Ishikawa (cell line): ENCODE measurements at regions not wholly inside any gene's neighbourhood (a gene's known extent, or its start where the extent isn't known, plus 50 kb on each side); places are given as distances from the start of the nearest gene placed in this dataset.

ENCODE experiments used
- CREB1 ChIP-seq: IDR thresholded peaks from 2 replicates; pipeline ENCODE4 v1.6.1; 2012; ENCODE audit warnings: low read depth
- EGR1 ChIP-seq: IDR thresholded peaks from 2 replicates; pipeline ENCODE4 v1.6.1; 2012
- EP300 ChIP-seq: IDR thresholded peaks from 2 replicates; pipeline ENCODE4 v1.6.1; 2012; ENCODE audit warnings: borderline replicate concordance
- FOXM1 ChIP-seq: IDR thresholded peaks from 2 replicates; pipeline ENCODE4 v1.6.1; 2012; ENCODE audit warnings: low read depth, borderline replicate concordance
- TCF12 ChIP-seq: IDR thresholded peaks from 2 replicates; pipeline ENCODE4 v1.6.1; 2012; ENCODE audit warnings: low read depth
- TF ChIP-seq, protein P1 (sequence below): IDR thresholded peaks from 2 replicates; pipeline ENCODE4 v1.6.1; 2012
- TF ChIP-seq, protein P2 (sequence below): IDR thresholded peaks from 2 replicates; pipeline ENCODE4 v1.6.1; 2012; ENCODE audit warnings: low read depth, mild to moderate bottlenecking
- TF ChIP-seq, protein P3 (sequence below): IDR thresholded peaks from 2 replicates; pipeline ENCODE4 v1.6.1; 2012

DNA sequence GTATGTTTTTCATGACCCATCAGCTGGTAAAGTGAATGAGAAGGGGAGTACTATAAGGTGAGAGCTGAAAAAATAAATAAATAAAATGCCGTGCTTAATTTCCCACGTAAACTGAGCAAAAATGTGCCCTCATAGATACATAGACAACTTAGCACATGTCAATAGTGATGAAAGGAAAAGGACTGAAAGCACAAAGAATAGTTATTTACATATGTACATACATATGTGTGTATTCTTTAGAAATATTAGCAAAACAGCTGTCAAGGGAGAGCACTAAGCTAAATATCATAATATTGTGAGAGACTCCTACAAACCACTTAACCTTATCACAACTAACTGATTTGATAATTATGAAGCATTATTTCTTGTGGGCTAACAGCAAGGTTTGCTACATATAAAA, 213.6 kb upstream of the FTMT start:
- TF ChIP-seq CREB1: no peak
- TF ChIP-seq, protein P1, sequence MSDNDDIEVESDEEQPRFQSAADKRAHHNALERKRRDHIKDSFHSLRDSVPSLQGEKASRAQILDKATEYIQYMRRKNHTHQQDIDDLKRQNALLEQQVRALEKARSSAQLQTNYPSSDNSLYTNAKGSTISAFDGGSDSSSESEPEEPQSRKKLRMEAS: no peak
- TF ChIP-seq FOXM1: no peak
- no peak for TF ChIP-seq EGR1
- TF ChIP-seq, protein P2, sequence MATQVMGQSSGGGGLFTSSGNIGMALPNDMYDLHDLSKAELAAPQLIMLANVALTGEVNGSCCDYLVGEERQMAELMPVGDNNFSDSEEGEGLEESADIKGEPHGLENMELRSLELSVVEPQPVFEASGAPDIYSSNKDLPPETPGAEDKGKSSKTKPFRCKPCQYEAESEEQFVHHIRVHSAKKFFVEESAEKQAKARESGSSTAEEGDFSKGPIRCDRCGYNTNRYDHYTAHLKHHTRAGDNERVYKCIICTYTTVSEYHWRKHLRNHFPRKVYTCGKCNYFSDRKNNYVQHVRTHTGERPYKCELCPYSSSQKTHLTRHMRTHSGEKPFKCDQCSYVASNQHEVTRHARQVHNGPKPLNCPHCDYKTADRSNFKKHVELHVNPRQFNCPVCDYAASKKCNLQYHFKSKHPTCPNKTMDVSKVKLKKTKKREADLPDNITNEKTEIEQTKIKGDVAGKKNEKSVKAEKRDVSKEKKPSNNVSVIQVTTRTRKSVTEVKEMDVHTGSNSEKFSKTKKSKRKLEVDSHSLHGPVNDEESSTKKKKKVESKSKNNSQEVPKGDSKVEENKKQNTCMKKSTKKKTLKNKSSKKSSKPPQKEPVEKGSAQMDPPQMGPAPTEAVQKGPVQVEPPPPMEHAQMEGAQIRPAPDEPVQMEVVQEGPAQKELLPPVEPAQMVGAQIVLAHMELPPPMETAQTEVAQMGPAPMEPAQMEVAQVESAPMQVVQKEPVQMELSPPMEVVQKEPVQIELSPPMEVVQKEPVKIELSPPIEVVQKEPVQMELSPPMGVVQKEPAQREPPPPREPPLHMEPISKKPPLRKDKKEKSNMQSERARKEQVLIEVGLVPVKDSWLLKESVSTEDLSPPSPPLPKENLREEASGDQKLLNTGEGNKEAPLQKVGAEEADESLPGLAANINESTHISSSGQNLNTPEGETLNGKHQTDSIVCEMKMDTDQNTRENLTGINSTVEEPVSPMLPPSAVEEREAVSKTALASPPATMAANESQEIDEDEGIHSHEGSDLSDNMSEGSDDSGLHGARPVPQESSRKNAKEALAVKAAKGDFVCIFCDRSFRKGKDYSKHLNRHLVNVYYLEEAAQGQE: no peak
- TF ChIP-seq EP300: no peak
- no peak for TF ChIP-seq TCF12
- TF ChIP-seq, protein P3, sequence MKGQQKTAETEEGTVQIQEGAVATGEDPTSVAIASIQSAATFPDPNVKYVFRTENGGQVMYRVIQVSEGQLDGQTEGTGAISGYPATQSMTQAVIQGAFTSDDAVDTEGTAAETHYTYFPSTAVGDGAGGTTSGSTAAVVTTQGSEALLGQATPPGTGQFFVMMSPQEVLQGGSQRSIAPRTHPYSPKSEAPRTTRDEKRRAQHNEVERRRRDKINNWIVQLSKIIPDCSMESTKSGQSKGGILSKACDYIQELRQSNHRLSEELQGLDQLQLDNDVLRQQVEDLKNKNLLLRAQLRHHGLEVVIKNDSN: no peak
